Gastrocnemius medialis (tissue), 4 donors: ENCODE measurements at regions not wholly inside any gene's neighbourhood (a gene's known extent, or its start where the extent isn't known, plus 50 kb on each side); places are given as distances from the start of the nearest gene placed in this dataset.
"Not testable (repeated sequence)": the region's sequence is repeated elsewhere in the genome, so short reads cannot be mapped to it uniquely, and the experiment has no call there.

Source experiments
- POLR2A ChIP-seq, 2 donors: fragments of 450-650 bp; IDR thresholded peaks; one replicate each; pipeline ENCODE4 v1.6.1; 2017; ENCODE audit warnings: antibody characterized with exemption in 2 of 2, mild to moderate bottlenecking in 2 of 2, moderate library complexity in 2 of 2
- TF ChIP-seq, protein P1 (sequence below), 5 experiments: fragments of 450-650 bp in 3 of 5; fragments of 200-600 bp in 2 of 5; sonication (generic) in 2 of 5; IDR thresholded peaks in 4 of 5; conservative IDR thresholded peaks in 1 of 5; 1 replicate in 4 of 5; 2 replicates in 1 of 5; pipeline ENCODE4 v1.5.1; 2016 to 2019; ENCODE audit warnings: antibody characterized with exemption in 5 of 5, mild to moderate bottlenecking in 3 of 5, moderate library complexity in 3 of 5

DNA sequence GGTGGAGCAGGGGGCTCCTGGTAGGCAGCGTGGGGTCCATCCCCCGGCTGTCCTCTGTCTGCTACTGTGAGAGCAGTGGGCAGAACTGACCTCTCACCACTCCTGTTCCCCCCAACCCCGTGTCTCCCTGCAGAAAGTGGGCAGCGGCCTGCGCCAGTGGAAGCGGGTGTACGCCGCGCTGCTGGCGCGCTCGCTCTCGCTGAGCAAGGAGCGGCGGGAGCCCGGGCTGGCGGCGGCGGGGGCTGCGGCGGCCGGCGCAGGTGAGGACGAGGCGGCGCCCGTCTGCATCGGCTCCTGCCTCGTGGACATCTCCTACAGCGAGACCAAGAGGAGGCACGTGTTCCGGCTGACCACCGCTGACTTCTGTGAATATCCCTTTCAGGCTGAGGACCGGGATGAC, 108.1 kb downstream of the ZNF267 start:
- TF ChIP-seq, protein P1, sequence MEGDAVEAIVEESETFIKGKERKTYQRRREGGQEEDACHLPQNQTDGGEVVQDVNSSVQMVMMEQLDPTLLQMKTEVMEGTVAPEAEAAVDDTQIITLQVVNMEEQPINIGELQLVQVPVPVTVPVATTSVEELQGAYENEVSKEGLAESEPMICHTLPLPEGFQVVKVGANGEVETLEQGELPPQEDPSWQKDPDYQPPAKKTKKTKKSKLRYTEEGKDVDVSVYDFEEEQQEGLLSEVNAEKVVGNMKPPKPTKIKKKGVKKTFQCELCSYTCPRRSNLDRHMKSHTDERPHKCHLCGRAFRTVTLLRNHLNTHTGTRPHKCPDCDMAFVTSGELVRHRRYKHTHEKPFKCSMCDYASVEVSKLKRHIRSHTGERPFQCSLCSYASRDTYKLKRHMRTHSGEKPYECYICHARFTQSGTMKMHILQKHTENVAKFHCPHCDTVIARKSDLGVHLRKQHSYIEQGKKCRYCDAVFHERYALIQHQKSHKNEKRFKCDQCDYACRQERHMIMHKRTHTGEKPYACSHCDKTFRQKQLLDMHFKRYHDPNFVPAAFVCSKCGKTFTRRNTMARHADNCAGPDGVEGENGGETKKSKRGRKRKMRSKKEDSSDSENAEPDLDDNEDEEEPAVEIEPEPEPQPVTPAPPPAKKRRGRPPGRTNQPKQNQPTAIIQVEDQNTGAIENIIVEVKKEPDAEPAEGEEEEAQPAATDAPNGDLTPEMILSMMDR (IDR thresholded peaks at IDR 0.05 in 4 of 5, conservative IDR thresholded peaks at IDR 0.05 in 1 of 5) = not testable (repeated sequence)
- not testable (repeated sequence) for TF ChIP-seq POLR2A (IDR thresholded peaks at IDR 0.05)
